HG03442 (cell line): ENCODE measurements at regions not wholly inside any gene's neighbourhood (a gene's known extent, or its start where the extent isn't known, plus 50 kb on each side); places are given as distances from the start of the nearest gene placed in this dataset.
A peak's percentile ranks its signal among the peaks of the same experiment; 100 is the strongest.

Experiments used
- ATAC-seq: cut with Tn5 transposase; IDR thresholded peaks from one replicate; pipeline ENCODE4 v1.9.1; 2021; ENCODE audit warnings: mild to moderate bottlenecking, moderate library complexity; ENCODE audit not compliant: unreplicated experiment

GRCh38 chr6:129967427-129967826 is 51.0 kb upstream of the L3MBTL3 start:
- ATAC-seq, result no peak

GRCh38 chr6:129966125-129966524 is 52.3 kb upstream of the L3MBTL3 start:
- ATAC-seq, result no peak

- no peak for ATAC-seq
Observed at GRCh38 chr6:129965096-129965495, 53.3 kb upstream of the L3MBTL3 start.

GRCh38 chr6:129959358-129959930 is 58.9 kb upstream of the L3MBTL3 start:
- no peak for ATAC-seq

- no peak for ATAC-seq
Observed at GRCh38 chr6:129957941-129958898, 60.2 kb upstream of the L3MBTL3 start.

GRCh38 chr6:129955584-129955983 is 62.8 kb upstream of the L3MBTL3 start:
- ATAC-seq, result no peak

- ATAC-seq, result no peak
Observed at GRCh38 chr6:129954749-129955431, 63.5 kb upstream of the L3MBTL3 start.

GRCh38 chr6:129947797-129948196 is 70.6 kb upstream of the L3MBTL3 start:
- no peak for ATAC-seq

GRCh38 chr6:129946439-129947140 is 71.8 kb upstream of the L3MBTL3 start:
- no peak for ATAC-seq

- no peak for ATAC-seq
Observed at GRCh38 chr6:129943637-129944271, 74.6 kb upstream of the L3MBTL3 start.

GRCh38 chr6:129940454-129941195 is 77.8 kb upstream of the L3MBTL3 start:
- no peak for ATAC-seq

- no peak for ATAC-seq
Observed at GRCh38 chr6:129938249-129939020, 77.3 kb upstream of the TMEM244 start.

GRCh38 chr6:129936329-129937165 is 75.4 kb upstream of the TMEM244 start:
- ATAC-seq, result peak; percentile 77

GRCh38 chr6:129932321-129932720 is 71.2 kb upstream of the TMEM244 start:
- no peak for ATAC-seq

GRCh38 chr6:129929433-129929832 is 68.3 kb upstream of the TMEM244 start:
- ATAC-seq, result no peak

GRCh38 chr6:129923530-129924250 is 62.6 kb upstream of the TMEM244 start:
- no peak for ATAC-seq

- no peak for ATAC-seq
Observed at GRCh38 chr6:129921169-129921817, 60.2 kb upstream of the TMEM244 start.
